ENCODE measurements at regions not wholly inside any gene's neighbourhood (a gene's known extent, or its start where the extent isn't known, plus 50 kb on each side); places are given as distances from the start of the nearest gene placed in this dataset.

GRCh38 chr6:167505199-167505598 is 180.3 kb downstream of the TTLL2 start:
- no peak for TF ChIP-seq CTCF (IDR thresholded peaks at IDR 0.05)
- H3K27me3 ChIP-seq: no peaks in the 10 kb centered on the region
- intact Hi-C loops (cut with DNase I): no loop called here
- no peaks in the 10 kb centered on the region for H3K36me3 ChIP-seq
- H3K27ac ChIP-seq: no peak overlapping the region
- no peaks in the 10 kb centered on the region for H3K9me3 ChIP-seq
- H3K9ac ChIP-seq (ENCODE audit: low read depth in 2 of 2, low read length in 2 of 2): no peak overlapping the region
- H3K4me3 ChIP-seq: no peak overlapping the region
- DNase-seq: no peak
- H3K4me1 ChIP-seq: no peaks in the 10 kb centered on the region

GRCh38 chr6:167505782-167506181 is 180.9 kb downstream of the TTLL2 start:
- no peak for TF ChIP-seq CTCF (IDR thresholded peaks at IDR 0.05)
- Histone ChIP-seq H3K9ac (ENCODE audit: low read depth in 2 of 2, low read length in 2 of 2) (no peak overlapping the region), H3K4me3 (no peak overlapping the region), H3K36me3 (no peaks in the 10 kb centered on the region), H3K27ac (no peak overlapping the region), H3K27me3 (no peaks in the 10 kb centered on the region), H3K4me1 (no peaks in the 10 kb centered on the region), H3K9me3 (no peaks in the 10 kb centered on the region)
- DNase-seq: no peak
- intact Hi-C loops (cut with DNase I): no loop called here

- no peaks in the 10 kb centered on the region for H3K36me3 ChIP-seq
- no peak overlapping the region for H3K27ac ChIP-seq
- H3K4me1 ChIP-seq: no peaks in the 10 kb centered on the region
- no peak overlapping the region for H3K4me3 ChIP-seq
- H3K9me3 ChIP-seq: no peaks in the 10 kb centered on the region
- no peak overlapping the region for H3K9ac ChIP-seq (ENCODE audit: low read depth in 2 of 2, low read length in 2 of 2)
- intact Hi-C loops (cut with DNase I): no loop called here
- no peaks in the 10 kb centered on the region for H3K27me3 ChIP-seq
- no peak for TF ChIP-seq CTCF (IDR thresholded peaks at IDR 0.05)
- peak; percentile 37 for DNase-seq
These were observed 181.8 kb downstream of the TTLL2 start for GRCh38 chr6:167506443-167507301.

- no peak overlapping the region for H3K27ac ChIP-seq
- no peak for TF ChIP-seq CTCF (IDR thresholded peaks at IDR 0.05)
- no peak overlapping the region for H3K9ac ChIP-seq (ENCODE audit: low read depth in 2 of 2, low read length in 2 of 2)
- H3K27me3 ChIP-seq: no peaks in the 10 kb centered on the region
- no peaks in the 10 kb centered on the region for H3K4me1 ChIP-seq
- intact Hi-C loops (cut with DNase I): no loop called here
- H3K9me3 ChIP-seq: no peaks in the 10 kb centered on the region
- no peak for DNase-seq
- no peak overlapping the region for H3K4me3 ChIP-seq
- no peaks in the 10 kb centered on the region for H3K36me3 ChIP-seq
These were observed 182.6 kb downstream of the TTLL2 start for GRCh38 chr6:167507376-167507945.

GRCh38 chr6:167508919-167509852 is 184.3 kb downstream of the TTLL2 start:
- intact Hi-C loops (cut with DNase I): no loop called here

More at GRCh38 chr6:167508919-167509852, 184.3 kb downstream of the TTLL2 start:
- H3K27ac ChIP-seq: no peak overlapping the region
- no peak overlapping the region for H3K9ac ChIP-seq (ENCODE audit: low read depth in 2 of 2, low read length in 2 of 2)
- no peaks in the 10 kb centered on the region for H3K36me3 ChIP-seq
- no peak for TF ChIP-seq CTCF (IDR thresholded peaks at IDR 0.05)
- no peaks in the 10 kb centered on the region for H3K9me3 ChIP-seq
- no peaks in the 10 kb centered on the region for H3K27me3 ChIP-seq
- DNase-seq: no peak
- H3K4me3 ChIP-seq: no peak overlapping the region
- no peaks in the 10 kb centered on the region for H3K4me1 ChIP-seq

All from colonic mucosa (tissue), 4 donors.